Adipocyte (in vitro differentiated cells): ENCODE measurements at regions not wholly inside any gene's neighbourhood (a gene's known extent, or its start where the extent isn't known, plus 50 kb on each side); places are given as distances from the start of the nearest gene placed in this dataset.

ENCODE experiments used
- DNase-seq: peaks from one replicate; pipeline ENCODE4 v3.0.0-alpha.2; 2015; ENCODE audit warnings: low read depth
- H3K27me3 ChIP-seq: replicated peaks from 2 replicates; pipeline ENCODE4 v1.7.0; 2013; ENCODE audit warnings: mild to moderate bottlenecking, low read length, moderate library complexity; ENCODE audit not compliant: control insufficient read depth, insufficient read depth
- H3K36me3 ChIP-seq: 2 replicates; pipeline ENCODE4 v1.7.0; 2013; ENCODE audit warnings: low read length, mild to moderate bottlenecking, moderate library complexity; ENCODE audit not compliant: control insufficient read depth, insufficient read depth, severe bottlenecking
- H3K4me1 ChIP-seq: 2 replicates; pipeline ENCODE4 v1.7.0; 2013; ENCODE audit warnings: mild to moderate bottlenecking, low read length, moderate library complexity; ENCODE audit not compliant: control insufficient read depth, insufficient read depth
- H3K4me3 ChIP-seq: 2 replicates; pipeline ENCODE4 v1.7.0; 2013; ENCODE audit warnings: mild to moderate bottlenecking, low read length, moderate library complexity
- H3K9ac ChIP-seq: 2 replicates; pipeline ENCODE4 v1.7.0; 2013; ENCODE audit warnings: mild to moderate bottlenecking, low read length, moderate library complexity
- H3K9me3 ChIP-seq: 2 replicates; pipeline ENCODE4 v1.7.0; 2013; ENCODE audit warnings: mild to moderate bottlenecking, low read length, moderate library complexity; ENCODE audit not compliant: control insufficient read depth

DNA sequence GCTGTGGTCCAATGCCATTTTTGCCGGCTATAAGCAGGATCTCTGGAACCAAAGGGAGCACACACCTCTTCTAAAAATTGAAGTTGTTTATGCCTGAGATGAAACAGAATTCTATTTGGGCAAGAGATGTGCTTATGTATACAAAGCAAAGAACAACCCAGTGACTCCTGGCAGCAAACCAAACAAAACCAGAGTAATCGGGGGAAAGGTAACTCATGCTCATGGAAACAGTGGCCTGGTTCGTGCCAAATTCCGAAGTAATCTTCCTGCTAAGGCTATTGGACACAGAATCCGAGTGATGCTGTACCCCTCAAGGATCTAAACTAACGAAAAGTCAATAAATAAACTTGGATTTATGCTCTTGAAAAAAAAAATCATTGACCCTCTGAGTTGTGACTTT lies 178.7 kb downstream of the CEMIP2 start:
- no peak overlapping the region for H3K9ac ChIP-seq
- no peak overlapping the region for H3K4me3 ChIP-seq
- no peak for DNase-seq
- peaks cover under 1% of the 10 kb centered on the region for H3K27me3 ChIP-seq
- no peaks in the 10 kb centered on the region for H3K4me1 ChIP-seq
- H3K36me3 ChIP-seq: no peaks in the 10 kb centered on the region
- H3K9me3 ChIP-seq: no peaks in the 10 kb centered on the region

DNA sequence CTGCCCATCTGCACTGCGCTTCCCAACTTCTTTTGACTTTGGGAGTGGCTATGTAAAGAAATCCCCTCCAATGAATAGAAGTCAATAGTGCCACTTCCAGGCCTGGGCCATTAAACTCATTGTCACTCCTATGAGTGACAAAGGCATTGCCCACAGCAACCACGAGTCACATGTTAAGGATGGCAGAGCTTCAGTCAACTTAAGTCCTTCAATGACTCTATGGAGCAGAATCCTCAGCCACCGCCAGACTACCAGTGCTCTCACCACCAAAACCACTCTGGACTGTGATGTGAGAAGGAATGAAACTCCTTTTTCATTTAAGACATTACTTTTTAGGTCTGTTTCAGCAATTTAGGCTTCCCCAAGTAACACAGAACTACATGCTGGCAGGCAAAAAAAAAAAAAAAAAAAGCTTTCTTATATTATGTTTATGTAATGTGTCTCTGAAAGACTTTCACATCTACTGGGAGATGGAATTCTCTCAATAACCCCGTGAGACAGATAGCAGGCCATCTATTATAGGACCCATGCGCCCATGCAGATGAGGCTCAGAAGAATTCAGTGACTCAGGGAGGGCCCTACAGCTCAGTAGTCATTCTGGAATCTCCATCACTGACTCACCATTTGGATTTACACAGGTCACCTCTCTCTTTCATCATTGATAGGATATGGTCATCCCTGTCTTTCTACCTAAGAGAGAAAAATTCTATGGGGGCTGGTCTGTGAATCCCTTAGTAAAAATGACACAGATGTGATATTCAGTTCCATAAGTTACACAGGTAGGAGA lies 180.5 kb downstream of the CEMIP2 start:
- Histone ChIP-seq H3K9ac (no peak overlapping the region), H3K4me3 (no peak overlapping the region), H3K36me3 (no peaks in the 10 kb centered on the region), H3K27me3 (no peaks in the 10 kb centered on the region), H3K9me3 (no peaks in the 10 kb centered on the region), H3K4me1 (no peaks in the 10 kb centered on the region)
- DNase-seq: peak; percentile 2

DNA sequence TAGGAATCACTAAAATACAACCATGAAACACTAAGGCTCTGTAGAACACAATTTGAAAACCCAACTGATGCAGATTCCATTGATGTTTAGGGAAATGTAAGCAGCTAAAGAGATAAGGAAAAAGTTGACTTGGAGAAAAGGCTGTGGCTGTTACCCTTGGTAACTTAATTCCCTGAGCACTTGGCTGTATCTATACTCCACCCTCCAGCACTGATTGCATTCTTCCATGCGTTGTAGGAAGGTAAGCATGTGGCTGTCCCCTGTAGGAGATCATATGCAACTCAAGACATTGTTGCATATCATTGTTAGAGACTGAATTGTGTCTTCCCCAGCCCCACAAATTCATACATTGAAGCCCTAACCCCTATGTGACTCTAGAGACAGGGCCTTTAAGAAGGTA lies 184.5 kb downstream of the CEMIP2 start:
- no peaks in the 10 kb centered on the region for H3K9me3 ChIP-seq
- DNase-seq: no peak
- H3K4me1 ChIP-seq: no peaks in the 10 kb centered on the region
- H3K4me3 ChIP-seq: no peak overlapping the region
- H3K9ac ChIP-seq: no peak overlapping the region
- H3K36me3 ChIP-seq: no peaks in the 10 kb centered on the region
- H3K27me3 ChIP-seq: no peaks in the 10 kb centered on the region

- Histone ChIP-seq H3K9ac (no peak overlapping the region), H3K36me3 (no peaks in the 10 kb centered on the region), H3K9me3 (no peaks in the 10 kb centered on the region), H3K4me3 (no peak overlapping the region), H3K27me3 (no peaks in the 10 kb centered on the region), H3K4me1 (no peaks in the 10 kb centered on the region)
- no peak for DNase-seq
Measured at GRCh38 chr9:71582347-71582746, 186.0 kb downstream of the CEMIP2 start.

GRCh38 chr9:71581101-71581500 lies 187.2 kb downstream of the CEMIP2 start:
- Histone ChIP-seq H3K27me3 (no peaks in the 10 kb centered on the region), H3K4me3 (no peak overlapping the region), H3K36me3 (no peaks in the 10 kb centered on the region), H3K9ac (no peak overlapping the region), H3K9me3 (no peaks in the 10 kb centered on the region), H3K4me1 (no peaks in the 10 kb centered on the region)
- DNase-seq: no peak

GRCh38 chr9:71571186-71571585 lies 197.1 kb downstream of the CEMIP2 start:
- DNase-seq: no peak
- no peak overlapping the region for H3K4me3 ChIP-seq
- no peaks in the 10 kb centered on the region for H3K36me3 ChIP-seq
- no peak overlapping the region for H3K9ac ChIP-seq
- no peaks in the 10 kb centered on the region for H3K9me3 ChIP-seq
- no peaks in the 10 kb centered on the region for H3K27me3 ChIP-seq
- H3K4me1 ChIP-seq: peaks cover 6% of the 10 kb centered on the region

- no peak for DNase-seq
Measured at GRCh38 chr9:71567890-71568289, 200.4 kb downstream of the CEMIP2 start.

DNA sequence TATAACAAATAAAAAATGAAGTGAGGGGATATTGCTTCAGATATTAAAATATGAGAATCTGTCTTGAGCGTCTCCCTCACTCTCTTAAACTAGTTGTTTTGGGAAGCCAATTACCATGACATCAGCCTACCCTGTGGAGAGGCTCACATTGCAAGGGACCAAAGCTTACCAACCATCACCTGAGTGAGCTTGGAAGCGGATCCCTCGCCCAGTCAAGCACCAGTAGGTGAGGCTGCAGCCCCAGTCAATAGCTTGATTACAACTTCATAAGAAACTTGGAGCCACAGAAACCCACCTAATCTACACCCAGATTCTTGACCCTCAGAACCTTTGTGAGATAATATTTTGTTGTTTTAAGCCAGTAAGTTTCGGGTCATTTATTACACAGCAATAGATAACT lies 206.2 kb downstream of the CEMIP2 start:
- DNase-seq: no peak
- Histone ChIP-seq H3K9me3 (no peaks in the 10 kb centered on the region), H3K9ac (no peak overlapping the region)

More at GRCh38 chr9:71567890-71568289, 200.4 kb downstream of the CEMIP2 start:
- Histone ChIP-seq H3K9me3 (no peaks in the 10 kb centered on the region), H3K27me3 (no peaks in the 10 kb centered on the region), H3K36me3 (no peaks in the 10 kb centered on the region), H3K4me3 (no peak overlapping the region), H3K4me1 (peaks cover 18% of the 10 kb centered on the region), H3K9ac (no peak overlapping the region)

DNA sequence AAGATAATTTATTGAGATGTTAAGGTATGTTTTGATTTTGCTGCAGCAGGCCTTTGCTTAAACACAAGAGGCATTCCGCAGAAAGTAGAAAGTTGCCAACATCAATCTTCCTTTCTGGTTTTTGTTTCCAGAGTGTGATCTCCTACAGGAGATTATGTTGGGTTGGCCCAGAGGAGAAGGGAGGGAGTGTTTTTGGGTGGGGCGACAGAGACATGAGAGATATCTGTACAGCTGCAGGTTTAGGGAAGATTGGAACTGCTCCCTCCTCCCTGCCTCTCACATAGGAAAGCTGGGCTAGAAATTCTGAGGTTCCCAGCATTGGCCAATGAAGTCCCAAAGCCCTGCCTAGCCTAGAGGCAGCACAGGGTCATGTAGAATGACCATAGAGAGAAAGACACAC lies 211.0 kb downstream of the CEMIP2 start:
- no peaks in the 10 kb centered on the region for H3K36me3 ChIP-seq

More for the DNA sequence above, 206.2 kb downstream of the CEMIP2 start:
- H3K36me3 ChIP-seq: no peaks in the 10 kb centered on the region
- peaks cover 18% of the 10 kb centered on the region for H3K4me1 ChIP-seq
- no peaks in the 10 kb centered on the region for H3K27me3 ChIP-seq
- H3K4me3 ChIP-seq: no peak overlapping the region

GRCh38 chr9:71552480-71552879 lies 215.8 kb downstream of the CEMIP2 start:
- DNase-seq: no peak
- Histone ChIP-seq H3K4me1 (no peaks in the 10 kb centered on the region), H3K36me3 (no peaks in the 10 kb centered on the region), H3K9me3 (no peaks in the 10 kb centered on the region), H3K9ac (no peak overlapping the region), H3K4me3 (no peak overlapping the region), H3K27me3 (no peaks in the 10 kb centered on the region)

More for the DNA sequence above, 211.0 kb downstream of the CEMIP2 start:
- Histone ChIP-seq H3K4me1 (no peaks in the 10 kb centered on the region), H3K9ac (no peak overlapping the region), H3K4me3 (no peak overlapping the region), H3K9me3 (no peaks in the 10 kb centered on the region), H3K27me3 (no peaks in the 10 kb centered on the region)
- no peak for DNase-seq

DNA sequence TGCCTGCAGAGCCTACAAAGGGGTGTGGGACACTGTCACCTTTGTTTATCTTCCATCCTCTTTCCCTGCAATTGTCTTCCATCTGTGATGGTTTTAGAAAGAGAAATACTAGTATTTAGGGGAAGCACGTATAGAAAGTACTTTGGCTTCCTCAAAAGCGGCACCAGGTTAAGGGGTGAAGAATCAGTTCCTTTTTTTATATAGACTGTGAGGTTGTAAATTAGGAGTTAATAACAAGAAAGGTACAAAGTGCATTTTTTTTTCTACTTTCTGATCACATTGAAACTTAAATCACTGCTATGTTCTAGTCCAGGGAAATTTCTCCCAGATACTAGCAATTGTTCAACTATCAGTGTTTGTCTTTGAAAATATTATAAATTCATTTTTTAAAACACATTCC lies 219.3 kb downstream of the CEMIP2 start:
- Histone ChIP-seq H3K4me1 (no peaks in the 10 kb centered on the region), H3K9ac (no peak overlapping the region), H3K36me3 (no peaks in the 10 kb centered on the region), H3K27me3 (no peaks in the 10 kb centered on the region), H3K9me3 (no peaks in the 10 kb centered on the region), H3K4me3 (no peak overlapping the region)
- no peak for DNase-seq

GRCh38 chr9:71544464-71544863 lies 223.8 kb downstream of the CEMIP2 start:
- Histone ChIP-seq H3K4me1 (no peaks in the 10 kb centered on the region), H3K36me3 (no peaks in the 10 kb centered on the region), H3K4me3 (no peak overlapping the region), H3K9ac (no peak overlapping the region), H3K9me3 (no peaks in the 10 kb centered on the region), H3K27me3 (no peaks in the 10 kb centered on the region)
- no peak for DNase-seq
